ENCODE measurements at regions not wholly inside any gene's neighbourhood (a gene's known extent, or its start where the extent isn't known, plus 50 kb on each side); places are given as distances from the start of the nearest gene placed in this dataset.
A peak's percentile ranks its signal among the peaks of the same experiment; 100 is the strongest.
"Not testable (repeated sequence)": the region's sequence is repeated elsewhere in the genome, so short reads cannot be mapped to it uniquely, and the experiment has no call there.

DNA sequence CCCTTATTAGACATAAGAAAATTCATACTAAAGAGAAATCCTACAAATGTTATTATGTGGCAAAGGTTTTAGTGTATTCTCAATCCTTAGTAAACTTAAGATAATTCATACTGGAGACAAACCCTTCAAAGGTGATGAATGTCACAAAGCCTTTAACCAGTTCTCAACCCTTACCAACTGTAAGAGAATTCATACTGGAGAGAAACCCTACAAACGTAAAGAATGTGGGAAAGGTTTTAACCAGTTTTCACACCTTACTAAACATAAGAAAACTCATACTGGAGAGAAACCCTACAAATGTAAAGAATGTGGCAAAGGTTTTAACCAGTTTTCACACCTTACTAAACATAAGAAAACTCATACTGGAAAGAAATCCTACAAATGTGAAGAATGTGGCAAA is 93.2 kb downstream of the ZNF680 start:
- ATAC-seq, result no peak
- intact Hi-C loops (cut with DNase I), result no loop called here

GRCh38 chr7:64465551-64465950 is 97.3 kb downstream of the ZNF680 start:
- intact Hi-C loops (cut with DNase I), result no loop called here
- ATAC-seq (no peak), DNase-seq (no peak)

More for the DNA sequence above, 93.2 kb downstream of the ZNF680 start:
- DNase-seq, result no peak

DNA sequence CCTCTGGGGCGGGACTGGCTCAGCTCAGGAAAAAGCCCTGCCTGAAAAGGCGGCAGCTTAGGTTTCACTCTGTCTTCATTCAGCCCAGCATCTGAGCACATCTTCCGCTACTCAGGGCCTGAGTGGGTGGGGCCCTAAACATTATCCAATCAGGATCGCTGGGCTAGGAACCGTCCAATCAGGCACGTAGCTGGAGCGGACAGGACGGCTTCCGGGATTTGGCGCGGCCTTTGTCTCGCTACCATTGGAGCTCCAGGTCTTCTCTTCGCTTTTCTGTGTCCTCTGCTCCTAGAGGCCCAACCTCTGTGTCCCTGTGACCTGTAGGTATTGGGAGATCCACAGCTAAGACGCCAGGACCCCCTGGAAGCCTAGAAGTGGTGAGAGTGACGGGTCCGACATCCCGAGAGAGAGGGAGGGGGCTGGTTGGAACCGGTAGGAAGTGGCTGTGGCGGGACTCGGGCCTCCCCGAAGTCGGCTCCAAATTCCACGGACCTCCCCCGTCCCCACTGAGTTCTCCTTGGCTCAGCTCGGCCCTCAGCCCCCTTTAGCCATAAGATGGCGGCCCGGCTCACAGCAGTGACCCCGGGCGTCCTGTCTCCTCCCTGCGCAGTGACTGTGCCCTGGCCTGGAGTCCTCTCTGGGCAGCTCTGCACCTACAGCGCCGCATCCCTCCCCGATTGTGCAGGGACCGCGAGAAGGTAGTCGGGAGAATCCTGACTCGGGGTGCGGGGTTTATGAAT is 99.1 kb downstream of the ZNF680 start:
- peak; percentile 55 to 100 for ATAC-seq
- intact Hi-C loops (cut with DNase I), result no loop called here
- DNase-seq, result peak; percentile 83

DNA sequence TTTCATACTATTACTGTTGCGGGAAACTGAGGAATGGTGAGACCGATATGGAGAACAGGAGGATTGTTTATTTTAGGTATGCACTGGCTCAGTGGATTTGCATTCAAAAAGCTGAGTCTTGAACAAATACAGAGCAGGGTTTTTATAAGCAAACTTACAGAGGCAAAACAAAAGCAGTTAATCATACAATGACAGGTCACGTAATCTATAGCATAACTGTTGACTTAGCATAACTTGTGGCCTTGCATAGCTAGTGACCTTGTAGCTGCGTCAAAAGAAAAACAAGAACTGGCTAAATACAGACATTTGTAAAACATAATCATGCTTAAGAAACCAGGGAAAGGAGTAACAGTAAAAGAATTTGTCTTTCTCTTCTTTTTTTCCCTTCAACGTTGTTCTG is 103.0 kb downstream of the ZNF680 start:
- ATAC-seq; DNase-seq; intact Hi-C loops (cut with DNase I): not testable (repeated sequence)

DNA sequence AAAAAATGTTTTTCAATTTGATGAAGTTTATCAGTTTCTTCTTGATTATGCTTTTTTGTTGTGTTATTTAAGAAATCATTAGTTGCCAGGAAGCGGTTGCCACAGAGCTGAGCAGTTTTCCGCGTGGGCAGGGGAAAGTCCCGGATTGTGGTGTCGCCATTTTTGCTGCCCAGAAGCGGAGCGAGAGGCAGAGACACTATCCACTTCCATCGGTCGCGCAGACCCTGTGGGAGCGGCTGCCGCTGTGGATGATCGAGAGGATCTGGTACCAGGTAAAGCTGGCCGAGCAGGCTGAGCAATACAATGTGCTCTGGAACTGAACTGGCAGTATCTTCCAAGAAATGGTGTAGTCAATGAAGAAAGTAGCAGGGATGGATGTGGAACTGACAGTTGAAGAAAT is 119.8 kb downstream of the ZNF736 start:
- intact Hi-C loops (cut with DNase I), result no loop called here
- no peak for DNase-seq
- ATAC-seq, result no peak

GRCh38 chr7:64431838-64432237 is 118.1 kb downstream of the ZNF736 start:
- intact Hi-C loops (cut with DNase I), result no loop called here
- ATAC-seq, result no peak
- no peak for DNase-seq

- ATAC-seq, result no peak
- intact Hi-C loops (cut with DNase I), result no loop called here
These were observed 115.5 kb downstream of the ZNF736 start for GRCh38 chr7:64429232-64429631.

DNA sequence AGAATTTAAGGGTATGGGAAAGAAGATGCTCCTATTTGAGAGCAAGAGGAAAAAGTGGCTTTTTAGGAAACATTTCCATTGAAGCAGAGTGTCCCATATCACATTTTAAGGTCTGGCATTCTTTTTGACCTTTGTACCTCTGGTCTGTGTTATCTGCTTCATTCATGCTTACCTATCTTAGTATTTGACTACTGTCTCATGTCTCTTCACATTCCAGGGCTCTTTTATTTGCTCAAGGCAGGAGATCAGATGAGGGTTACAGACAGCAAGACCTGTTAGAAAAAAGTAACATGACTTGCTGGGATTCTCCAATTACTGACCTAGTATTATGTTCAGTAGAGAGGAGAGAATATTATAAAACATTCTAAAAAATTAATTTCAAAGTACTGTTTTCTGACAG is 111.7 kb downstream of the ZNF736 start:
- ATAC-seq; intact Hi-C loops (cut with DNase I); DNase-seq: not testable (repeated sequence)

More at GRCh38 chr7:64429232-64429631, 115.5 kb downstream of the ZNF736 start:
- DNase-seq, result no peak

- intact Hi-C loops (cut with DNase I), result no loop called here
- DNase-seq (no peak), ATAC-seq (no peak)
These were observed 93.4 kb downstream of the ZNF736 start for GRCh38 chr7:64407148-64407547.
